OCI-LY3 (cell line): ENCODE measurements at regions not wholly inside any gene's neighbourhood (a gene's known extent, or its start where the extent isn't known, plus 50 kb on each side); places are given as distances from the start of the nearest gene placed in this dataset.
"Not testable (repeated sequence)": the region's sequence is repeated elsewhere in the genome, so short reads cannot be mapped to it uniquely, and the experiment has no call there.

Experiments
- H2AFZ ChIP-seq: fragments of 200-600, 300-600 bp; shearing (Covaris generic); 2 replicates; pipeline ENCODE4 v1.6.0; 2014; ENCODE audit warnings: antibody characterized with exemption, low read depth, low read length
- H3K27ac ChIP-seq: fragments of 200-600, 300-600 bp; sonication (generic); 2 replicates; pipeline ENCODE4 v1.5.1; 2014; ENCODE audit warnings: mild to moderate bottlenecking, low read length, moderate library complexity, mixed read lengths
- H3K27me3 ChIP-seq: fragments of 200-600, 300-600 bp; sonication (generic); 2 replicates; pipeline ENCODE4 v1.6.1; 2014; ENCODE audit warnings: low read depth, low read length, mixed read lengths
- H3K36me3 ChIP-seq: fragments of 200-600, 300-600 bp; sonication (generic); replicated peaks from 2 replicates; pipeline ENCODE3; 2014; ENCODE audit warnings: low read depth, low read length, mixed read lengths
- H3K4me1 ChIP-seq: fragments of 300-600, 200-600 bp; sonication (generic); 2 replicates; pipeline ENCODE4 v1.6.1; 2014; ENCODE audit warnings: low read length, mixed read lengths
- H3K4me2 ChIP-seq: fragments of 200-600, 300-600 bp; sonication (generic); 2 replicates; pipeline ENCODE4 v1.6.1; 2014; ENCODE audit warnings: low read length, mixed read lengths
- H3K4me3 ChIP-seq: fragments of 300-600, 200-600 bp; sonication (generic); 2 replicates; pipeline ENCODE4 v1.5.1; 2014; ENCODE audit warnings: antibody characterized with exemption, mild to moderate bottlenecking, low read length, moderate library complexity
- H3K79me2 ChIP-seq: fragments of 300-600, 200-600 bp; shearing (Covaris generic); 2 replicates; pipeline ENCODE4 v1.6.1; 2014; ENCODE audit warnings: mild to moderate bottlenecking, low read length, mixed read lengths
- H3K9ac ChIP-seq: fragments of 300-600, 200-600 bp; shearing (Covaris generic); 2 replicates; pipeline ENCODE4 v1.6.0; 2014; ENCODE audit warnings: mild to moderate bottlenecking, low read length, moderate library complexity
- H3K9me3 ChIP-seq: fragments of 200-600, 300-600 bp; shearing (Covaris generic); 2 replicates; pipeline ENCODE4 v1.6.1; 2014; ENCODE audit warnings: low read length, mixed read lengths; ENCODE audit not compliant: insufficient read depth
- H4K20me1 ChIP-seq: fragments of 200-600, 300-600 bp; sonication (generic); 2 replicates; pipeline ENCODE4 v1.6.1; 2016; ENCODE audit warnings: low read length, mixed read lengths; ENCODE audit not compliant: insufficient read depth
- CTCF ChIP-seq: fragments of 200-600, 300-600 bp; sonication (generic); IDR thresholded peaks from 2 replicates; pipeline ENCODE4 v1.5.1; 2014; ENCODE audit warnings: antibody characterized with exemption, low read length, low read depth
- EZH2phosphoT487 ChIP-seq: fragments of 200-600 bp; shearing (Covaris generic); IDR thresholded peaks from 2 replicates; pipeline ENCODE4 v1.6.1; 2018; ENCODE audit warnings: antibody characterized with exemption, mixed run types, low read depth

GRCh38 chr1:204775546-204775945 lies 90.0 kb upstream of the LRRN2 start:
- H3K27ac ChIP-seq = no peak overlapping the region
- TF ChIP-seq CTCF (no peak), EZH2phosphoT487 (no peak)
- H4K20me1 ChIP-seq = no peaks in the 10 kb centered on the region
- peaks cover 54% of the 10 kb centered on the region for H3K27me3 ChIP-seq
- H3K4me2 ChIP-seq = no peak overlapping the region
- no peak overlapping the region for H3K9ac ChIP-seq
- H3K79me2 ChIP-seq = no peaks in the 10 kb centered on the region
- H3K4me1 ChIP-seq = no peaks in the 10 kb centered on the region
- no peaks in the 10 kb centered on the region for H3K36me3 ChIP-seq
- H3K9me3 ChIP-seq = no peaks in the 10 kb centered on the region
- no peak overlapping the region for H2AFZ ChIP-seq
- H3K4me3 ChIP-seq = no peak overlapping the region

- H3K9me3 ChIP-seq = no peaks in the 10 kb centered on the region
- H3K4me2 ChIP-seq = no peak overlapping the region
- no peak overlapping the region for H3K9ac ChIP-seq
- no peak overlapping the region for H3K27ac ChIP-seq
- H3K36me3 ChIP-seq = no peaks in the 10 kb centered on the region
- TF ChIP-seq CTCF (no peak), EZH2phosphoT487 (no peak)
- H2AFZ ChIP-seq = no peak overlapping the region
- peaks cover 63% of the 10 kb centered on the region for H3K27me3 ChIP-seq
- H3K4me1 ChIP-seq = no peaks in the 10 kb centered on the region
- no peak overlapping the region for H3K4me3 ChIP-seq
- H3K79me2 ChIP-seq = no peaks in the 10 kb centered on the region
- H4K20me1 ChIP-seq = no peaks in the 10 kb centered on the region
Observed at GRCh38 chr1:204777591-204777990, 92.1 kb upstream of the LRRN2 start.

GRCh38 chr1:204780630-204781029 lies 90.0 kb upstream of the NFASC start:
- no peaks in the 10 kb centered on the region for H3K79me2 ChIP-seq
- H3K4me2 ChIP-seq = no peak overlapping the region
- H3K36me3 ChIP-seq = no peaks in the 10 kb centered on the region
- H3K4me1 ChIP-seq = no peaks in the 10 kb centered on the region
- no peaks in the 10 kb centered on the region for H3K9me3 ChIP-seq
- no peak overlapping the region for H2AFZ ChIP-seq
- H3K27me3 ChIP-seq = peaks cover 50% of the 10 kb centered on the region
- H4K20me1 ChIP-seq = no peaks in the 10 kb centered on the region
- H3K9ac ChIP-seq = no peak overlapping the region
- no peak for TF ChIP-seq CTCF
- H3K4me3 ChIP-seq = no peak overlapping the region
- no peak overlapping the region for H3K27ac ChIP-seq

- H3K27me3 ChIP-seq = peaks cover 43% of the 10 kb centered on the region
- no peak overlapping the region for H3K27ac ChIP-seq
- TF ChIP-seq EZH2phosphoT487 (no peak), CTCF (no peak)
- no peaks in the 10 kb centered on the region for H3K9me3 ChIP-seq
- no peaks in the 10 kb centered on the region for H4K20me1 ChIP-seq
- H3K79me2 ChIP-seq = no peaks in the 10 kb centered on the region
- H3K36me3 ChIP-seq = no peaks in the 10 kb centered on the region
- H3K4me2 ChIP-seq = no peak overlapping the region
- no peak overlapping the region for H3K9ac ChIP-seq
- no peak overlapping the region for H3K4me3 ChIP-seq
- no peaks in the 10 kb centered on the region for H3K4me1 ChIP-seq
- H2AFZ ChIP-seq = no peak overlapping the region
Observed at GRCh38 chr1:204782118-204782700, 88.5 kb upstream of the NFASC start.

DNA sequence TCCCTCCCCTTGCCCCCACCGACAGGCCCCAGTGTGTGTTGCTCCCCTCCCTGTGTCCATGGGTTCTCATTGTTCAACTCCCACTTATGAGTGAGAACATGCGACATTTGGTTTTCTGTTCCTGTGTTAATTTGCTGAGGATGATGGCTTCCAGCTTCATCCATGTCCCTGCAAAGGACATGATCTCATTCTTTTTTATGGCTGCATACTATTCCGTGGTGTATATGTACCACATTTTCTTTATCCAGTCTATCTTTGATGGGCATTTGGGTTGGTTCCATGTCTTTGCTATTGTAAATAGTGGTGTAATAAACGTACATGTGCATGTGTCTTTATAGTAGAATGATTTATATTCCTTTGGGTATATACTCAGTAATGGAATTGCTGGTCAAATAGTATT lies 85.6 kb upstream of the NFASC start:
- H3K79me2 ChIP-seq, H3K9me3 ChIP-seq, H3K36me3 ChIP-seq, H3K27ac ChIP-seq, H3K4me1 ChIP-seq, H2AFZ ChIP-seq, H3K4me3 ChIP-seq, H3K9ac ChIP-seq, H4K20me1 ChIP-seq, H3K4me2 ChIP-seq: not testable (repeated sequence)
- H3K27me3 ChIP-seq = peaks cover 51% of the 10 kb centered on the region
